H1 (cell line): ENCODE measurements at regions not wholly inside any gene's neighbourhood (a gene's known extent, or its start where the extent isn't known, plus 50 kb on each side); places are given as distances from the start of the nearest gene placed in this dataset.

Experiments used
- CTCF ChIA-PET: fragments of 300-600 bp; sonication (Branson Sonifier 250); formaldehyde crosslinking; loops from one replicate; lab custom pipeline; 2021; ENCODE audit not compliant: partially characterized antibody; lab: Charles Lee
- POLR2A ChIA-PET: fragments of 300-600 bp; sonication (Branson Sonifier 250); formaldehyde crosslinking; loops from one replicate; lab custom pipeline; 2021; ENCODE audit warnings: inconsistent platforms; ENCODE audit not compliant: partially characterized antibody; lab: Charles Lee
- DNase-seq, 2 experiments: peaks; one replicate each; pipeline versions ENCODE4 v3.0.0 to v3.0.0-alpha.2; 2010 to 2022; ENCODE audit warnings: low spot score in 2 of 2, low read depth in 1 of 2, mixed read lengths in 1 of 2
- FAIRE-seq: peaks from 2 replicates; lab custom pipeline; 2011; peaks lifted over from hg19 to GRCh38; lab: Jason Lieb, UNC
- H2AFZ ChIP-seq: 2 replicates; pipeline ENCODE4 v1.8.1; 2012; ENCODE audit warnings: low read length, inconsistent platforms
- H2AK5ac ChIP-seq: 2 replicates; pipeline ENCODE4 v1.6.1; 2013; ENCODE audit warnings: low read depth, low read length
- H2BK120ac ChIP-seq: replicated peaks from 2 replicates; pipeline ENCODE3; 2013; ENCODE audit warnings: low read depth, low read length, inconsistent platforms
- H2BK12ac ChIP-seq: 2 replicates; pipeline ENCODE4 v1.6.1; 2013; ENCODE audit warnings: low read depth, low read length
- H2BK15ac ChIP-seq: 2 replicates; pipeline ENCODE4 v1.6.1; 2013; ENCODE audit warnings: low read length
- H2BK20ac ChIP-seq: 2 replicates; pipeline ENCODE4 v1.6.1; 2013; ENCODE audit warnings: low read length
- H2BK5ac ChIP-seq: 2 replicates; pipeline ENCODE4 v1.6.1; 2013; ENCODE audit warnings: low read depth, low read length
- H3K14ac ChIP-seq: 2 replicates; pipeline ENCODE4 v1.6.1; 2013; ENCODE audit warnings: inconsistent platforms; ENCODE audit not compliant: insufficient read length
- H3K18ac ChIP-seq: 2 replicates; pipeline ENCODE4 v1.6.1; 2013; ENCODE audit warnings: low read length; ENCODE audit errors: extremely low read depth
- H3K23ac ChIP-seq: 2 replicates; pipeline ENCODE4 v1.6.1; 2013; ENCODE audit warnings: inconsistent platforms; ENCODE audit not compliant: insufficient read length
- H3K23me2 ChIP-seq: 2 replicates; pipeline ENCODE4 v1.6.1; 2013; ENCODE audit warnings: low read depth, low read length
- H3K27ac ChIP-seq: 2 replicates; pipeline ENCODE4 v1.6.1; 2011; ENCODE audit warnings: low read depth, low read length, inconsistent platforms
- H3K27me3 ChIP-seq, 4 experiments: replicated peaks in 1 of 4; 1 replicate in 1 of 4; 2 replicates in 3 of 4; pipeline versions ENCODE4 v1.6.1 to v1.8.1; 2011 to 2013; ENCODE audit warnings: low read length in 3 of 4, mild to moderate bottlenecking in 3 of 4, inconsistent platforms in 2 of 4, mixed read lengths in 2 of 4, moderate library complexity in 1 of 4; ENCODE audit not compliant: control insufficient read depth in 3 of 4, insufficient read depth in 3 of 4; ENCODE audit errors: extremely low read depth in 1 of 4
- H3K36me3 ChIP-seq, 4 experiments: 2 replicates each; pipeline versions ENCODE4 v1.6.1 to v1.8.1; 2011 to 2013; ENCODE audit warnings: mild to moderate bottlenecking in 4 of 4, low read length in 3 of 4, moderate library complexity in 2 of 4, control low read depth in 1 of 4, inconsistent platforms in 1 of 4; ENCODE audit not compliant: insufficient read depth in 4 of 4, control insufficient read depth in 2 of 4
- H3K4ac ChIP-seq: replicated peaks from 2 replicates; pipeline ENCODE3; 2013; ENCODE audit warnings: low read length, low read depth, mixed read lengths, inconsistent platforms; ENCODE audit not compliant: insufficient read length
- H3K4me1 ChIP-seq, 4 experiments: replicated peaks in 1 of 4; 1 replicate in 1 of 4; 2 replicates in 3 of 4; pipeline versions ENCODE4 v1.6.1 to v1.8.1; 2011 to 2013; ENCODE audit warnings: low read length in 3 of 4, inconsistent platforms in 2 of 4, mixed read lengths in 1 of 4; ENCODE audit not compliant: insufficient read depth in 4 of 4, control insufficient read depth in 3 of 4
- H3K4me2 ChIP-seq, 2 experiments: 2 replicates each; pipeline versions ENCODE4 v1.6.1 to v1.8.1; 2011 to 2013; ENCODE audit warnings: low read depth in 2 of 2, low read length in 2 of 2, control low read depth in 1 of 2, inconsistent platforms in 1 of 2, mild to moderate bottlenecking in 1 of 2; ENCODE audit not compliant: insufficient read depth in 1 of 2
- H3K4me3 ChIP-seq, 4 experiments: fragments of 200-600, 300-600 bp in 1 of 4; sonication (generic), shearing (Covaris generic), sonication (Bioruptor Twin) in 1 of 4; 2 replicates each; pipeline versions ENCODE4 v1.5.1 to v1.8.1; 2011 to 2016; ENCODE audit warnings: low read length in 4 of 4, low read depth in 3 of 4, control low read depth in 2 of 4, inconsistent platforms in 2 of 4, mild to moderate bottlenecking in 2 of 4, mixed read lengths in 1 of 4, moderate library complexity in 1 of 4; ENCODE audit not compliant: insufficient read depth in 2 of 4; ENCODE audit errors: extremely low read depth in 1 of 4
- H3K56ac ChIP-seq: replicated peaks from 2 replicates; pipeline ENCODE3; 2013; ENCODE audit warnings: low read depth, mild to moderate bottlenecking, mixed read lengths, low read length, inconsistent platforms; ENCODE audit not compliant: insufficient read length
- H3K79me1 ChIP-seq: 2 replicates; pipeline ENCODE4 v1.6.1; 2013; ENCODE audit warnings: low read depth, low read length, control low read depth
- H3K79me2 ChIP-seq, 2 experiments: 2 replicates each; pipeline versions ENCODE4 v1.6.1 to v1.8.1; 2012 to 2013; ENCODE audit warnings: low read length in 2 of 2, mild to moderate bottlenecking in 2 of 2, inconsistent platforms in 1 of 2; ENCODE audit not compliant: insufficient read depth in 2 of 2, control insufficient read depth in 1 of 2
- H3K9ac ChIP-seq, 4 experiments: replicated peaks in 1 of 4; 1 replicate in 1 of 4; 2 replicates in 3 of 4; pipeline versions ENCODE4 v1.6.1 to v1.8.1; 2011 to 2013; ENCODE audit warnings: low read depth in 3 of 4, low read length in 3 of 4, control low read depth in 2 of 4, mild to moderate bottlenecking in 2 of 4, moderate library complexity in 2 of 4, inconsistent platforms in 1 of 4; ENCODE audit errors: extremely low read depth in 1 of 4
- H3K9me3 ChIP-seq, 2 experiments: 2 replicates each; pipeline versions ENCODE4 v1.6.1 to v1.8.1; 2012 to 2013; ENCODE audit warnings: mild to moderate bottlenecking in 2 of 2, moderate library complexity in 2 of 2, control low read depth in 1 of 2, inconsistent platforms in 1 of 2, low read depth in 1 of 2, low read length in 1 of 2, mixed read lengths in 1 of 2; ENCODE audit not compliant: insufficient read depth in 2 of 2
- H4K20me1 ChIP-seq, 2 experiments: replicated peaks in 1 of 2; 2 replicates each; pipeline versions ENCODE3 to v1.8.1; 2011 to 2013; ENCODE audit warnings: inconsistent platforms in 2 of 2, low read length in 2 of 2, mild to moderate bottlenecking in 1 of 2; ENCODE audit not compliant: insufficient read depth in 2 of 2, control insufficient read depth in 1 of 2
- H4K5ac ChIP-seq: 2 replicates; pipeline ENCODE4 v1.6.1; 2013; ENCODE audit warnings: low read length, low read depth, mixed read lengths, inconsistent platforms; ENCODE audit not compliant: insufficient read length
- H4K8ac ChIP-seq: 2 replicates; pipeline ENCODE4 v1.8.0; 2013; ENCODE audit warnings: mild to moderate bottlenecking, moderate library complexity, low read length, inconsistent platforms; ENCODE audit not compliant: insufficient read depth; ENCODE audit errors: extremely low read depth
- H4K91ac ChIP-seq: replicated peaks from 2 replicates; pipeline ENCODE3; 2013; ENCODE audit warnings: low read length, mixed read lengths, inconsistent platforms; ENCODE audit not compliant: insufficient read length
- CEBPB ChIP-seq: IDR thresholded peaks from 2 replicates; pipeline ENCODE4 v1.6.1; 2012; ENCODE audit warnings: low read depth, low read length
- CTCF ChIP-seq, 3 experiments: IDR thresholded peaks; 1 replicate in 2 of 3; 2 replicates in 1 of 3; pipeline versions ENCODE4 v1.5.1 to v1.6.1; 2011; ENCODE audit warnings: low read length in 3 of 3, mild to moderate bottlenecking in 3 of 3, inconsistent platforms in 2 of 3, low read depth in 1 of 3, moderate library complexity in 1 of 3; ENCODE audit not compliant: insufficient read depth in 1 of 3; ENCODE audit errors: control extremely low read depth in 1 of 3
- GABPA ChIP-seq: IDR thresholded peaks from 2 replicates; pipeline ENCODE4 v1.6.1; 2011; ENCODE audit warnings: mild to moderate bottlenecking, low read length, moderate library complexity, borderline replicate concordance; ENCODE audit not compliant: insufficient read depth
- POU5F1 ChIP-seq: IDR thresholded peaks from 2 replicates; pipeline ENCODE4 v1.6.1; 2011; ENCODE audit warnings: low read depth, mild to moderate bottlenecking, low read length, moderate library complexity
- RAD21 ChIP-seq, 2 experiments: IDR thresholded peaks in 1 of 2; conservative IDR thresholded peaks in 1 of 2; 2 replicates each; pipeline ENCODE4 v1.6.1; 2011; ENCODE audit warnings: low read depth in 2 of 2, low read length in 2 of 2, improper control_type of control experiment in 1 of 2, inconsistent platforms in 1 of 2, mild to moderate bottlenecking in 1 of 2, moderate library complexity in 1 of 2
- RNF2 ChIP-seq: fragments of 200-900, 300-1000 bp; sonication (generic); IDR thresholded peaks from 2 replicates; pipeline ENCODE4 v1.7.1; 2016; ENCODE audit warnings: borderline replicate concordance, low read depth, mild to moderate bottlenecking, antibody characterized with exemption, low read length; ENCODE audit not compliant: poor library complexity, severe bottlenecking; ENCODE audit errors: missing control alignments
- SIX5 ChIP-seq: IDR thresholded peaks from 2 replicates; pipeline ENCODE4 v1.6.1; 2011; ENCODE audit warnings: mild to moderate bottlenecking, low read depth, low read length
- TCF12 ChIP-seq: IDR thresholded peaks from 2 replicates; pipeline ENCODE4 v1.6.1; 2011; ENCODE audit warnings: low read depth, mild to moderate bottlenecking, low read length
- WGBS, 2 experiments: shearing (Covaris generic) in 1 of 2; methylation state at CpG; one replicate each; pipeline versions ENCODE4 v1.1.6 to v1.1.7; 2013 to 2015; ENCODE audit warnings: low lambda C conversion rate in 2 of 2, mixed read lengths in 2 of 2, inconsistent platforms in 1 of 2, low coverage in 1 of 2, missing lambda C conversion rate in 1 of 2; ENCODE audit not compliant: insufficient replicate concordance in 2 of 2, insufficient coverage in 1 of 2, insufficient read length in 1 of 2; ENCODE audit errors: extremely low coverage in 1 of 2, missing lambda C conversion rate in 1 of 2; 5-methylcytosine and 5-hydroxymethylcytosine counted together
- TF ChIP-seq, protein P1 (sequence below): IDR thresholded peaks from 2 replicates; pipeline ENCODE4 v1.6.1; 2011; ENCODE audit warnings: low read depth, mild to moderate bottlenecking, low read length; ENCODE audit not compliant: insufficient read depth

GRCh38 chr5:109468737-109469420, 59.1 kb upstream of the PJA2 start:
- no peaks in the 10 kb centered on the region for H3K79me2 ChIP-seq
- H3K9me3 ChIP-seq, result no peaks in the 10 kb centered on the region
- ChIA-PET CTCF (interaction anchor here (0.6 to 1.7 kb wide), 8 partner anchors 9 to 327 kb away, joined by 3 to 4 read pairs (median 3); no protein-coding TSS in a partner anchor), POLR2A (interaction anchor here (0.8 kb wide), 1 partner anchor 58 kb away, joined by 4 read pairs; no protein-coding TSS in a partner anchor)
- no peak overlapping the region for H2BK20ac ChIP-seq
- no peak overlapping the region for H2BK120ac ChIP-seq
- H3K36me3 ChIP-seq, result no peaks in the 10 kb centered on the region
- no peak overlapping the region for H2BK12ac ChIP-seq
- no peak overlapping the region for H4K8ac ChIP-seq
- no peak overlapping the region for H2BK15ac ChIP-seq
- peak; percentile 91 for FAIRE-seq
- no peak overlapping the region for H3K56ac ChIP-seq
- H3K14ac ChIP-seq, result no peak overlapping the region
- no peak overlapping the region for H2AFZ ChIP-seq
- WGBS, 2 experiments, result 57% methylated on average over 4 of the region's 4 CpGs; no CpG with 5 or more reads in 1 of the 2 experiments
- no peak overlapping the region for H3K9ac ChIP-seq
- no peak overlapping the region for H4K91ac ChIP-seq
- H3K27ac ChIP-seq, result no peak overlapping the region
- no peak overlapping the region for H3K18ac ChIP-seq
- no peak overlapping the region for H4K5ac ChIP-seq
- no peaks in the 10 kb centered on the region for H3K79me1 ChIP-seq
- no peaks in the 10 kb centered on the region for H4K20me1 ChIP-seq
- H3K4me2 ChIP-seq, result no peak overlapping the region
- no peaks in the 10 kb centered on the region for H3K23me2 ChIP-seq
- no peak overlapping the region for H3K4ac ChIP-seq
- H2AK5ac ChIP-seq, result no peak overlapping the region
- H3K4me1 ChIP-seq, result no peaks in the 10 kb centered on the region
- DNase-seq, result peak in 1 of 2 experiments; percentile 62
- H3K27me3 ChIP-seq, result no peaks in the 10 kb centered on the region
- no peak overlapping the region for H3K23ac ChIP-seq
- no peak overlapping the region for H2BK5ac ChIP-seq
- H3K4me3 ChIP-seq, result no peak overlapping the region
- TF ChIP-seq SIX5, result no peak
- no peak for TF ChIP-seq GABPA
- TF ChIP-seq CTCF (IDR thresholded peaks at IDR 0.05; ENCODE audit: control extremely low read depth in 1 of 3, insufficient read depth in 1 of 3, low read depth in 1 of 3, low read length in 3 of 3), result peak; percentile 54 to 76 (median 68)
- TF ChIP-seq RNF2, result no peak
- no peak for TF ChIP-seq TCF12
- TF ChIP-seq POU5F1, result no peak
- no peak for TF ChIP-seq CEBPB
- TF ChIP-seq, protein P1, sequence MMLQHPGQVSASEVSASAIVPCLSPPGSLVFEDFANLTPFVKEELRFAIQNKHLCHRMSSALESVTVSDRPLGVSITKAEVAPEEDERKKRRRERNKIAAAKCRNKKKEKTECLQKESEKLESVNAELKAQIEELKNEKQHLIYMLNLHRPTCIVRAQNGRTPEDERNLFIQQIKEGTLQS, result no peak
- TF ChIP-seq RAD21 (IDR thresholded peaks at IDR 0.05 in 1 of 2, conservative IDR thresholded peaks at IDR 0.05 in 1 of 2; ENCODE audit: low read depth in 2 of 2, low read length in 2 of 2), result peak; percentile 71 to 75
